ENCODE measurements at regions not wholly inside any gene's neighbourhood (a gene's known extent, or its start where the extent isn't known, plus 50 kb on each side); places are given as distances from the start of the nearest gene placed in this dataset.
"Not testable (repeated sequence)": the region's sequence is repeated elsewhere in the genome, so short reads cannot be mapped to it uniquely, and the experiment has no call there.

DNA sequence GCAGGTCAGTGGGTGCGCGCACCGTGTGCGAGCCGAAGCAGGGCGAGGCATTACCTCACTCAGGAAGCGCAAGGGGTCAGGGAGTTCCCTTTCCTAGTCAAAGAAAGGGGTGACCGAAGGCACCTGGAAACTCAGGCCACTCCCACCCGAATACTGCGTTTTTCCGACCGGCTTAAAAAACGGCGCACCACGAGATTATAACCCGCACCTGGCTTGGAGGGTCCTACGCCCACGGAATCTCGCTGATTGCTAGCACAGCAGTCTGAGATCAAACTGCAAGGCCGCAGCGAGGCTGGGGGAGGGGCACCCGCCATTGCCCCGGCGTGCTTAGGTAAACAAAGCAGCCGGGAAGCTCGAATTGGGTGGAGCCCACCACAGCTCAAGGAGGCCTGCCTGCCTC is 216.2 kb downstream of the TMEM161B start:
- TF ChIP-seq, protein P1, sequence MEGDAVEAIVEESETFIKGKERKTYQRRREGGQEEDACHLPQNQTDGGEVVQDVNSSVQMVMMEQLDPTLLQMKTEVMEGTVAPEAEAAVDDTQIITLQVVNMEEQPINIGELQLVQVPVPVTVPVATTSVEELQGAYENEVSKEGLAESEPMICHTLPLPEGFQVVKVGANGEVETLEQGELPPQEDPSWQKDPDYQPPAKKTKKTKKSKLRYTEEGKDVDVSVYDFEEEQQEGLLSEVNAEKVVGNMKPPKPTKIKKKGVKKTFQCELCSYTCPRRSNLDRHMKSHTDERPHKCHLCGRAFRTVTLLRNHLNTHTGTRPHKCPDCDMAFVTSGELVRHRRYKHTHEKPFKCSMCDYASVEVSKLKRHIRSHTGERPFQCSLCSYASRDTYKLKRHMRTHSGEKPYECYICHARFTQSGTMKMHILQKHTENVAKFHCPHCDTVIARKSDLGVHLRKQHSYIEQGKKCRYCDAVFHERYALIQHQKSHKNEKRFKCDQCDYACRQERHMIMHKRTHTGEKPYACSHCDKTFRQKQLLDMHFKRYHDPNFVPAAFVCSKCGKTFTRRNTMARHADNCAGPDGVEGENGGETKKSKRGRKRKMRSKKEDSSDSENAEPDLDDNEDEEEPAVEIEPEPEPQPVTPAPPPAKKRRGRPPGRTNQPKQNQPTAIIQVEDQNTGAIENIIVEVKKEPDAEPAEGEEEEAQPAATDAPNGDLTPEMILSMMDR (IDR thresholded peaks at IDR 0.05): not testable (repeated sequence)
- not testable (repeated sequence) for TF ChIP-seq POLR2A, POLR2AphosphoS5 (IDR thresholded peaks at IDR 0.05)

All from breast epithelium (tissue), 3 donors.